ENCODE measurements at regions not wholly inside any gene's neighbourhood (a gene's known extent, or its start where the extent isn't known, plus 50 kb on each side); places are given as distances from the start of the nearest gene placed in this dataset.

DNA sequence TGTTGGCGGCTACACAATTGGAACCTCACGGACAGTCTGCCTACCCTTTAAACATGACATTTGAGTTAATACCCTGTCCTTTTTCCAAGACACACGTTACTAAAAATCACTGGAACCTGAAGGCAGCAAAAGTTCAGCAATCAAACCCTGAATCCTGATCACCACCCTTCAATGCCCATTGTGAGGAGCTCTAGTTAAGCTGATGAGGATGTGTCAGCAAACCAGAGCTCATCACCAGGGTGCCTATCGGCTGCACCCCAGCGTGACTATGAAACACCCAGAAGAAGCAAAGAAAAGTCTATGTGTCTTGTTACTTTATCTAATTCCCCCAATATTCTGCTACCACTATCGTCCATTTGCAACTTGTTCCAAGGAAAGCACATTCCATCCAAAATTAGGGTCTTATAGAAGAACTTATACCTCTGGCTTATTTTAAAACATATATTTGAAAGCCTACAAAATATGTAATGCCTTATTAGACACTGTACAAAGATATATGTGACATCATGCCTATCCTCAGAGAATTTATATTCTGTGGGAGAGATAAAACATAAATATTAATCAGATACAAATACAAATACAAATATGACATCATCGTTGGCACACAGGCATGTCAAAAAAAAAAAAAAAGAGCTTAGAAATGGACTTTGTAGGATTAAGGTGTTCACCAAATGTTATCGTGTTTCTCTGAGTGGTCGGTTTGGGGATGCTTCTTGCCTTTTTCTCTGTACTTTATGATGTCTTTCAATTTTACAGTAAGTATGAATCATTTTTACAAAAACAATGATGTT is 219.7 kb upstream of the SETMAR start:
- TF ChIP-seq POLR2A (IDR thresholded peaks at IDR 0.05) (no peak), POLR2AphosphoS5 (IDR thresholded peaks at IDR 0.05) (no peak)
- TF ChIP-seq, protein P1, sequence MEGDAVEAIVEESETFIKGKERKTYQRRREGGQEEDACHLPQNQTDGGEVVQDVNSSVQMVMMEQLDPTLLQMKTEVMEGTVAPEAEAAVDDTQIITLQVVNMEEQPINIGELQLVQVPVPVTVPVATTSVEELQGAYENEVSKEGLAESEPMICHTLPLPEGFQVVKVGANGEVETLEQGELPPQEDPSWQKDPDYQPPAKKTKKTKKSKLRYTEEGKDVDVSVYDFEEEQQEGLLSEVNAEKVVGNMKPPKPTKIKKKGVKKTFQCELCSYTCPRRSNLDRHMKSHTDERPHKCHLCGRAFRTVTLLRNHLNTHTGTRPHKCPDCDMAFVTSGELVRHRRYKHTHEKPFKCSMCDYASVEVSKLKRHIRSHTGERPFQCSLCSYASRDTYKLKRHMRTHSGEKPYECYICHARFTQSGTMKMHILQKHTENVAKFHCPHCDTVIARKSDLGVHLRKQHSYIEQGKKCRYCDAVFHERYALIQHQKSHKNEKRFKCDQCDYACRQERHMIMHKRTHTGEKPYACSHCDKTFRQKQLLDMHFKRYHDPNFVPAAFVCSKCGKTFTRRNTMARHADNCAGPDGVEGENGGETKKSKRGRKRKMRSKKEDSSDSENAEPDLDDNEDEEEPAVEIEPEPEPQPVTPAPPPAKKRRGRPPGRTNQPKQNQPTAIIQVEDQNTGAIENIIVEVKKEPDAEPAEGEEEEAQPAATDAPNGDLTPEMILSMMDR (IDR thresholded peaks at IDR 0.05): no peak
